GM18519 (cell line): ENCODE measurements at regions not wholly inside any gene's neighbourhood (a gene's known extent, or its start where the extent isn't known, plus 50 kb on each side); places are given as distances from the start of the nearest gene placed in this dataset.
"Not testable (repeated sequence)": the region's sequence is repeated elsewhere in the genome, so short reads cannot be mapped to it uniquely, and the experiment has no call there.

ENCODE experiments used
- ATAC-seq: cut with Tn5 transposase; IDR thresholded peaks from one replicate; pipeline ENCODE4 v1.9.1; 2021; ENCODE audit warnings: mild to moderate bottlenecking, moderate library complexity; ENCODE audit not compliant: unreplicated experiment, low FRiP score

DNA sequence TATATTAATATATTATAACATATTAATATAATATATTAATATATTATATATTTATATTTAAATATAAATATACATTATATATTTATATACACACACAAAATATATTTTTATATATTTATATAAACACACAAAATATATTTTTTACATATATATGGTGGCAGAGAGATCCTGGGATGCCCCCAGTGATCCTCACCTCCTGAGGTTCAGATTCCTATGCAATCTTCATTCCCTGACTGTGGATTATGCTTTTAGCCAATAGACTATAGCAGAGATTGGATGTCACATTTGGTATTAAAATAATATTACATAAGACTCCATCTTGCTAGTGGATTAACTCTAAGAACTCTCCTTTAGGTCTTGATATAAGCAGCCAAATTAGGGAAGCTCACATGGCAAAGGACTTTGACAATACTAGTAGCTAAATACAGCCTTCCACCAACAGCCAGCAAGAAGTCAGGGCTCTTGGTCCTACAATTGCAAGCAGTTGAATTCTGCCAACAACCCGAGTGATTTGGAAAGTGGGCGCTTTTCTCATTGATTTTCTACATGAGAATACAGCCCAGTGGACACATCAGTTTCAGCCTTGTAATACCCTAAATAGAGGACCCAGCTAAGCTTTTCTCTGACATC lies 681.0 kb downstream of the C6orf118 start:
- no peak for ATAC-seq

DNA sequence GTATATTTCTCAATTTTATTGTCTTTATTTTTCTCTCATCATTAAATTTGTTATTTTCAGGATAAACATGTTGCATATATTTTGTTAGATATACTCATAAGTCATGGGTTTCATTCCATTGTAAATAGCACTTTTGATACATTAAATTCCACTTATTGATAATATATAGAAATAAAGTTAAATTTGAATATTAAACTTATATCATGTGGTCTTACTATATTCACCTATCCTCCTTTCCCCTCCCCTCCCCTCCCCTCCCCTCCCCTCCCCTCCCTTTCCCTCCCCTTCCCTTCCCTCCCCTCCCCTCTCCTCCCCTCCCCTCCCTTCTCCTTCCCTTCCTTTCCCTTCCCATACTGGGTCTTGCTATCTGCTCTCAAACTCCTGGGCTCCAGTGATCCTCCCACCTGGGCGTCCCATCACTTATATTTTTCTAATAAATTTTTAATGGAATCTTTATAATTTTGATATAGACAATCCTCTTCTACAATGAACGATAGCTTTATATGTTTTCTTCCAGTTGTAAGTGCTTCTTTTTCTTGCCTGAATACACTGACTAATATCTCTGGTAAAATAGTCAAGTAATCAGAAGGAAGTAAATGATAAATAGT lies 692.4 kb downstream of the C6orf118 start:
- no peak for ATAC-seq

DNA sequence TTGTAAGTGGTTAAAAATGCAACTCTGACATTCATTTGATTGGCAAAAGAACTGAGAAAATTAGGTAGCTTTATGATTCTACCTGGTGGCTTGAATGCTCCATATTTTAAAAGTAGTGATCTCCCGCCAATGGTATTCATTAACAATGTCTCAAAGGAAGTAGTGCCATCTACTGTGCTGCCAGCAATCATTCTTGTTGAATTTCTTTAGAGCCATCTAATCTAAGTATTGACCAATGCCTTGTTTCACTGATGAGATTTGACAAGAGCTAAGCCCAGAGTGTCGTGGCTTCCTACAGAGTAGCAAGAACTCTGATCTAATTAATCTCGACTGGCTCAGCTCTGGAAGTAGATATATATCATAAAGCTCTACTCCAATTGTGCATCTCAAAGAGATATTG lies 696.7 kb downstream of the C6orf118 start:
- ATAC-seq, result no peak

DNA sequence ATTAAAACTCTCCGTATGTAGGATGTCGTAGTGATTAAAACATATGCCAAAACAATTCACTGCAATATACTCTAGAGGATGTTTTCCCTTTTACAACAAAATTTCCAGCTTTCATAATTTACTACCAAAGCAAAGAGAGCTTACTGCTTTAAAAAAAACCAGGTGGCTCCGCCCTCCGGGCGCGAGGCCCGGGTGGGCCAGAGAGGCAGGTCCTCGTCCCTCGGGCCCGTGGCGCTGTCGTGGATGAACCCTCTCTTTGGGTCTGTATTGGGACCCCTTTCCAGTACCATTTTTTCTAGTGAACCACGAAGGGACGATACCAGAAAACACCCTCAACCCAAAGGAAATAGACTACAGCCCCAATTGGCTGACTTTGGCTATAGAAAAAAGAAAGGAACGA lies 698.5 kb downstream of the C6orf118 start:
- ATAC-seq, result not testable (repeated sequence)

DNA sequence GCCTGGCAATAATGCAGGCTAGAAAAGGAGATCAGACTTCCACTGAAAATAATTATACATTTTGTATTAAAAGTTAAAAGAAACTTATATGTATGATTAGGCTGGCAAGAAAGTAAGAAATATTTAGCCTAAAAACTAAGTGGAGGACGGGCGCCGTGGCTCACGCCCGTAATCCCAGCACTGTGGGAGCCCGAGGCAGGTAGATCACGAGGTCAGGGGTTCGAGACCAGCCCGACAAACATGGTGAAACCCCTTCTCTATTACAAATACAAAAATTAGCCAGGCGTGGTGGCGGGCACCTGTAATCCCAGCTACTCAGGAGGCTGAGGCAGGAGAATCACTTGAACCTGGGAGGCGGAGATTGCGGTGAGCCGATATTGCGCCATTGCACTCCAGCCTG lies 707.0 kb downstream of the C6orf118 start:
- not testable (repeated sequence) for ATAC-seq

DNA sequence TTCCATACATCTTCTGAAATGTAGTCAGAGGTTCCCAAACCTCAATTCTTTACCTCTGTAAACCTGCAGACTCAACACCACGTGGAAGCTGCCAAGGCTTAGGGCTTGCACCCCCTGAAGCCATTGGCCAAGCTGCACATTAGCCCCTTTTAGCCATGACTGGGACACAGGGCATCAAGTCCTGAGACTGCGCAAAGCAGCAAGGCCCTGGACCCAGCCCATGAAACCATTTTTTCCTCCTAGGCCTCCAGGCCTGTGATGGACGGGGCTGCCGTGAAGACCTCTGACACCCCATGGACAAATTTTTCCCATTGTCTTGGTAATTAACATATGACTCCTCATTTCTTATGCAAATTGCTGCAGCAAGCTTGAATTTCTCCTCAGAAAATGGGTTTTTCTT lies 727.8 kb downstream of the C6orf118 start:
- no peak for ATAC-seq

DNA sequence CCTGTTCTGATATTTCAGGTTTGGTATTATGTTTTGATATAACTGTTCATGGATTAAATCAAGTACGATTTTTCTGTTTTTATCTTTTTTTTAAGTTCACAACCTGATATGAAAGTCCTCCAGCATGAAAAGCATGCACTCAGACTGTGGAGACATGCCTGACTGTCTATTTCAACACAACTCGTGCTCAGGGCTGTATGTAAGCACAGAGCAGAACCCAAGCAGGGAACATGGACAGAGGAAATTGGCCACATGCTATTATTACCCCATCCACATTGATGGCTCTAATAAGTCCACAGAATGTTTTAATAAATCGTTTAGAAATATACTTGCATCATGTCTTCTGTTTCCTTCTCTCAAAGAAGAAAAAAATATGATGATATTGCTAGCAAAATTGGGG lies 730.4 kb downstream of the C6orf118 start:
- ATAC-seq, result no peak

DNA sequence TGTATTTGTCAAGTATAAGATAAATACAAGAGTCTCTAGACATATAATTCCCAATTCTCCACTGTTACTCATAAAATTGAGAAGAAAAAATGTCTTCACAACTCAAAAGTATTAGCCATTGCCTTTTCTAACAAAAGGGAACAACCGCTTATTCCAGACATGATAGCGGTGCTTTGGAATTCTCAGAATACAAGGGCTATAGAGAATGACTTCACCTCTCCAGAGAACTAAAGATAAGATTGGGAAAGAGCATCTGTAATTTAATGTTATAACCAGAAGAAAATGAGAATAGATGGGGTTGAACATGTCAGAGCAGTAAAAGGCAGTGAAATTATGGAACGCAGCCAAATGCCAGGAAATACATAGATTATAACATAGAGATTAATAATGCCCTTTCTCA lies 730.8 kb downstream of the C6orf118 start:
- no peak for ATAC-seq

DNA sequence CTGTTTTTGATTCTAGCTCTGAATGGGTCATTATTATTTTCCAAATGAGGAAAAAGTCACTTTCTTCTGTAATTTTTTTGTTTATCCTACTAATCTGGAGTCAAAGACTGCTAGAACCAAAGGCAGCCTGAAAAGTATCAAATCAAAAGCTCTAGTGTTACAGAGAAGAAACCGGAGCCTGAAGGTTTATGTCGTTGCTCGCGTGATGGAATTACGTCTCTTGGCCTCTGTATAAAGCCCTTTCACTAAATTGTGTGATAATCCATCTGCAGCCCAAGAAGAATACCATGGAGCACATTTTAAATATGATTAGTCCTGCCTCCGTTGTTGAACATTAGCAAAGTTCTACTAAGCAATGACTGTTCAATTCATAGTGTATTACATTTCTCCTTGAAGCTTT lies 738.6 kb downstream of the C6orf118 start:
- ATAC-seq, result no peak

DNA sequence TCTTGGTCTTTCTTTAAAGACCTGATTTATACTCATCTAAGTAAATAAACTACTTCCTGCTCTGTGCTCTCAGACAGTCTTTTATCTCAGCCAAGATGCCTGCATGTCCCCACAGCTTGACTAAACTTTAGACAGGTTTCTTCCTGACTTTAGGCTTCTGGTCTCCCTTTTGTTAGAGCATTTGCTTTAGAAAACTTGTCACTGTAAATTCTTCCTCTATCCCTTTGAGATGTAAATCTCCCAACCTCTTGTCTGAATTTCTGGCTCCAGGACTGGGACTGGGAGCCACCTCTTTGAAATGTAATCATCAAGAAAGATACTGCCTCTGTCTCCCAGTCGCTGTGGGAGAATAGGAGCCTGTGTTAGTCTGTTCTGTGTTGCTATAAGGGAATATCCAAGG lies 739.9 kb downstream of the C6orf118 start:
- no peak for ATAC-seq

DNA sequence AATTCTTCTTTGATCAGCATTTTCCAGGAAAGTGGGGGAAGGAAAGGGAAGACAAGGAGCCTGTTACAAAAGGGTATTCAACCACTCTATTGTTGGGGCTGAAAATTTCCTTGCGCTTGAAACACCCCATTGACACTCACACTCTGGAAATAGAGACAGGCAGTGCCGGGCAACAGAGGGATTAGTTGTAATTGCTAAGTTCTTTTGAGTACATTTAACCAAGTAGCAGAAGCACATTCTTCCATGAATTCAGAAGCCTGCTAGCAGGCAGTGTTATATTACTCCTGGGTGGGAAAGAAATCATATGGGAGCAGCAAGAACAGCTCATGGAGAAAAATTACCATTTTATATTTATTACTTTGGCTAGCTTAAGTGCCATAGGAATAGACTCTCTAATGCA lies 745.5 kb downstream of the C6orf118 start:
- ATAC-seq, result no peak

DNA sequence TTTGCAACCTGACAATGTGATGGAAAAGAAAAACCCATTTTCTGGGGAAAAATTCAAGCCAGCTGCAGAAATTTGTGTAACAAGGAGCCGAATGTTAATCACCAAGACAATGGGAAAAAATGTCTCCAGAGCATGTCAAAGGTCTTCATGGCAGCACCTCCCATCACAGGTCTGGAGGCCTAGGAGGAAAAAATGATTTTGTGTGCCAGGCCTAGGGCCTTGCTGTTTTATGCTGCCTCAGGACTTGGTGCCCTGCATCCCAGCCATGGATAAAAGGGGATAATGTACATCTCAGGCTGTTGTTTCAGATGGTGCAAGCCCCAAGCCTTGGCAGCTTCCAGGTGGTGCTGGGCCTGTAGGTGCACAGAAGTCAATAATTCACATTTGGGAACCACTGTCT lies 747.7 kb downstream of the C6orf118 start:
- ATAC-seq, result no peak

DNA sequence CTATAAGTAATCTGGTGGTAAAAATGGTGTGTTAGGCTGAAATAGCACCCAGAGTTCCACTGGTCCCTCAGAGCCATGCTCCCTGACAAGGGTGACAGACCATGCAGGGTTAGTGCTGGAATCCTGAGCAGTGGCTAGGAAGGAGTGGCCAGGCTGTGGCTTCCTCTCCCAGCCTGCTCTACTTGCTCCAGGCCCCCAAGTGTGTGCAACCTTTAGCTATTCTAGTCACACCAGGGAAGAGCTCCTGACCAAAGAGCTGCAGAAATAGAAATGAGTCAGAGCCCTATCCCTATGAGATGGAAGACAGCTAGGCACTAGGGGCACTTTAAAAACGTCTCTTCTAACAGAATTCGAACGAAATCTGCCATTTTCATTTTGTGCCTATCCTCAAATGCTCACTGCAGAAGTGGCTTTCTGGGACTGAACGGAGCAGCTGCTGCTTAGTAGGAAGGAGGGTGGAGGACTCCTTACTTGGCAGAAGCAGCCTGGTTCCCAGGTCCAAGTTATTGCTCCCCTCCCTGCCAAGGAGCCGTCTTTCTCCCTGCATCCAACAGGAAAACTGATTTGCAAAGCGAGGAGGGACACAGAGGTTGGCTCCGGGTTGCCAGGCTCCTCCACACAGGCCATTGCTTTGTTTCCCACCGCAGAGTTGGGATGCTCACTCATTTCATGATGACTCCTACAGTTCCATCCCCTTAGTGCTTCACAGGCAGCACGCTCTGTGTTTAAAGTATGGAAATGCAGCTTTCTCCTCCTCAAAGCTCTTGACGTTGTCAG lies 754.5 kb downstream of the C6orf118 start:
- no peak for ATAC-seq

DNA sequence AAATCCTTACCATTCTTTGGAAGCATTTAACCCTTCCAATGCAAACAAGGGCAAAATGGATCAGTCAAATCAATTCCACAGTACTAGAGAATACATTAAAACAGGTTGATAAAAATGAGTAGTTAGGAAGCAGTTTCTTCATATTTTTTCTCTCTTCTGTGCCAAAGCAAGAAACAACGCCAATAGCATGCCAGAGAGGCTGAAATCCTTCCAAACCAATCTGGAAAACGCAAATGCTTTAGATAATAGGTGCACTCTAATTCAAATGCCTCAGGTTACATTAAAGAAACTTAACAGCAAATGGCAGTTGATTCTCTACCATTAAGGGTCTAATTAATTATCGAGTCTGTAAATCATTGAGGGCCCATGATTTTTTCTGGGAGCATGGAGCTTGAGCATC lies 755.2 kb downstream of the C6orf118 start:
- ATAC-seq, result no peak

DNA sequence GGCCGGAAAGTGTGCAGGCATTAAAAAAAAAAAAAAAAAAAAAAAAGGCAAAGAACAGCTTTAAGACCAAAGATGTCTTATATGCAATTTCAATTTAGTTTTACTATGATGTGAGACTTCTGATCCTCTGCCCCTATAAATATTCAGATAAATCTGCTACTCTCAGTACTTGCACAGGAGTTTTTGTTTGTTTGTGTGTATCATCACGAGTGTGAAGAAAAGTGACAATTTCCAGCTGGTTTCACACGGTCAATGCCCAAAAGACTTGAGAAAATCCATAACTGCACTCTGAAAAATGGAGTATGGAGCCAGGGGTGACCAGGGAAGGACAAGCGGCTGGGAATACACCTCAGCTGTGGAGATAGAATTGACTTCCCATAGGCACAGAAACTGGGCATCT lies 757.7 kb downstream of the C6orf118 start:
- no peak for ATAC-seq

DNA sequence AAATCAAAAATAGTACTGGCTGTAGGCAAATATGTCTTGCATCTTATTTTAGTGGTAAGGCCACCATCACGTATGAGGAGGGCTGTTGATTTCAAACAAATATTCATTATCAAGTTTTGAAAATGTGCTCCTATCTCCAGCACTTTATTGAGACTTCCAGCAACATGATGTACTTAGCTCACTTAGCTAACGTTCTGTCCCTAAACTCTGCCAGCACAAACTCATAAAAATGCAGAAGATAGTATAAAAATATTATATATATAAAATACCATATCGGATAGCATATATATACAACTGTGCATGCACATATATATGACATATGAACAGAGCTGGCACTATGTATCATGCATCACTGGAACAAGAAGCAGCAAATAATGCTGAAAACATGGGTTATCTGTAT lies 762.3 kb downstream of the C6orf118 start:
- ATAC-seq, result no peak

DNA sequence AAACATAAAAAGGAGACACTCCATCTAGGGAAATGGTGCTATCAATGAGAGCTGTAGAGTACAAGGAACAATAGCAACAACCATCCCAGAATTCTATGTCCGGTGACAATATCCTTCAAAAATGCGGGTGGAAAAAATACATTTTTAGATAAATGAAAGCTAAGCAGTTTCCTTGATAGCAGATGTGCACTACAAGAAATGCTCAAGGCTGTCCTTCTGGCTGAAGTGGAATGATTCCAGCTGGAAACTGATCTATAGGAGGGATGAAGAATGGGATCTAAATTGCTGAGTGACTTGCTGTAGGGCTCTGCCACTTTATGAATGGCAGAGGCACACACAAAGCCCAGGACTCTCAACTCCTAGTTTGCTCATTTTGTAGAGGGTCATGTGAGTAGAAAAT lies 763.1 kb downstream of the C6orf118 start:
- ATAC-seq, result no peak

DNA sequence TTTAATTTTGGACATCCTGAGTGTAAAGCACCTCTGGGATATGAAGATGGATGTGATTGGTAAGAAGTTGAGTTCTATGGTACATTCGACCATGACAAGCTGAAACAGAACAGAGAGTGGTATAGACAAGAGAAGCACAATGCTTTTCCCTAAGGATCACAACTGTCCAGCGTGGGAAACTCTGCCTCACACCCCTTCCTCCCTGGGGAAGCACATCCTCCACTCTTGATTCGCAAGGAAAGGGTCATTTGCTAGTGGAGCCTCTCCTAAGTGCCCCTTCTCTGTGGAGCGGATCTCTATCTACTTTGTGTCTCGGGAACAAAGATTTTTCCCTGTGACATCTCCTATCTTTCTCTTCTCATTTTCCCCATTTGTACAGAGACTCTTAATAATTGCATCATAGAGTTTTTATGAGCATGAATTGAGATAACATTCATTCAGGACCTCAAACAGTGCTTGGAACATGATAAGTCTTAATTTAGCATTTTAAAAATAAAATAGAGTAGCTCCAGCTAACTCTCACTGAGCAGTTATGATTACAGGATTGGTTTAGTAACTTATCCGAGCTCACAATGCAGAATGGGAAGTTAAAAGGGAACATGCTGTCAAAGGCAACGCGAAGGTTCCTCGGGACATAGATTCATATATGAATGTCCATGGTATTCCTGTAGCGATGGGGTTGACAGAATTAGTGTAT lies 775.2 kb downstream of the C6orf118 start:
- no peak for ATAC-seq

DNA sequence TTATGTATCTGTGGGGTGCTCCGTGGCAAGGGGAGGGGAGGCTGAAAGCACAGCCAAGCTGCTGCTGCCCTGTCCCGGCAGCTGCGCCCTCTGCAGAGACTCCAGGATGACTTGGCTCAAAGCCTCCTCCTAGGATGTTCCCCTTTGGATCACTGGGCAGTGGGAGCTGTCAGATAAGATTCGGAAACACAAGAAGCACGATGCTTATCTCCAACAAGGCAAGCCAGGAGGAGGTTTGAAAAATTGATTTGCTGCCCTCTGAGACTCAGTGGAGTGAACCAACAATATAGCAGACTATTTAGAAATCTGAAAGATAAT lies 776.4 kb downstream of the C6orf118 start:
- no peak for ATAC-seq

DNA sequence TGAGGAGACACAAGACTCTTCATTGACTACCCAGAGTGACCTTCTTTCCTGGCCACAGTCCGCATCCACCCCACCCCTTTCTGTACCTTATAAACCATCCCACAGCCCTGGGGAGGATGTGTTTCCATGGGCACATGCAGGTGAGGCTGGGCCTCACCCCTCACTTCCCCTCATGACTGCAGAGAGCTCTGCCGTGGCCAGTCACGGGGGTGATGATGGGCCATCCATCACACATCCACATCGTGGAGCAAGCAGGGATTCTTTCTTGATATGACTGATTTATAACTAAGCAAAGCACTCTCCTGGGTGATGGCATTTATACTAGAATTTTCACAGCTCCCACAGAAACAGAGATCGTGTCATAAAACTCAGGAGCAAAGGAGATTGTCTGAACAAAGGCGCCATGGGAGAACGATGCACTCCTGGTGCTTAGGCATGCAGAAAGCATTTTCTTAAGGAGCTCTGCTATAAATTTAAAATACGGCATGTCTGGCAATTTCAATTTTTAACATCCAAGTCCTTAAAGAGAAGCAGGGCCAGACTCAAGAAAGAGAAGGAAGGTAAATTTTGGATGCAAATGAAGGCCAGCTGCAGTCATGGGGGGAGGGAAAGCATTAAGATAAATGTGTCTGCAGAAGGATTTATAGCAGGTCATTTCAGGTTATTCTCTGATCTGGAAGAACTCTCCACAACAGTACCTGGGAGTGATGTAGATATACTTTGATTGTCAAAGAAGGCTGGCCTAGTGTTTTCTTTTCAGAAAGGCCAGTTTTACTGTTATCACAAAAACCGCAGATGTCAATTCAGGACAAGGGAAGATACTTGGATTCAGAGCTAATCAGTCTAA lies 777.0 kb downstream of the C6orf118 start:
- no peak for ATAC-seq

DNA sequence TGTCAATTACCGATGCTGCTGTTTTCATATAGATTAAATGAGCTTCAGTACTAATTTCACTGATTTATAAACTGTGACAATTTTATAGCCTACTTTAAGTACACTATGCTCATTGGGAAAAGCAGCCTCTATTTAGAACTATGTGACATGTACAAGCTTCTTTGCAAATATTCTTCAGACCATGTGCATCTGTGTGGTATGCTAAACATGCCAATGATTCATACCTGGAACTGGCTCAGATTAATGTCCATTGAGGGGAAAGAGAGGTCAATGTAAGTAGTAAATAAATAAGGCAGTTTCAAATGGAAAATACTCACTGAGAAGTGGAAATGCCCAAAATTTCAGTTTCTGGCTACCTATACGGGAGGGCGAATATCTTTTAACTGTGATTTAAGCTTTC lies 777.7 kb downstream of the C6orf118 start:
- ATAC-seq, result no peak
